Esophagus mucosa (tissue), 1 donor: ENCODE measurements at regions not wholly inside any gene's neighbourhood (a gene's known extent, or its start where the extent isn't known, plus 50 kb on each side); places are given as distances from the start of the nearest gene placed in this dataset.

Experiments
- ATAC-seq: fragments of 200-7000 bp; cut with Tn5 transposase; one replicate; pipeline ENCODE4 v1.9.1; 2020
- donor health status: DM: yes; HTN: yes; CAD: no.

DNA sequence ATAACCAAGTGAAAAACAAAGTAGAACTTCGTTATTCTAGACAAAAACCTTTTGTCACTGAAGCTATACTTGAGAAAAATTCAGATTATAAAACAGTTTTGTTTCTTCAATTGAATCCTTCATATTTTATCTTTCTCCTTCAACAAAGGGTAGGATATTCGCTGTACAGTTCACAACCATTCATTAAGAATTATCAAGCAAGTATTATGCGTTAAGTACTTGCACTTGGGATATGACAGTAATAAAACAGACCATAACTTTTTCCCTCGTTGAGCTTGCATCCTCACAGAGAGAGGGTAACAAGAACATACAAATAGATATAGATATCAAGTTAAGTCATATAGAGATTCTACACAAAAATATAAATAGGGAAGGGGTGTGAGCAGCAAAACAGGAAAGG, 61.2 kb upstream of the MEOX2 start:
- ATAC-seq: no peak

DNA sequence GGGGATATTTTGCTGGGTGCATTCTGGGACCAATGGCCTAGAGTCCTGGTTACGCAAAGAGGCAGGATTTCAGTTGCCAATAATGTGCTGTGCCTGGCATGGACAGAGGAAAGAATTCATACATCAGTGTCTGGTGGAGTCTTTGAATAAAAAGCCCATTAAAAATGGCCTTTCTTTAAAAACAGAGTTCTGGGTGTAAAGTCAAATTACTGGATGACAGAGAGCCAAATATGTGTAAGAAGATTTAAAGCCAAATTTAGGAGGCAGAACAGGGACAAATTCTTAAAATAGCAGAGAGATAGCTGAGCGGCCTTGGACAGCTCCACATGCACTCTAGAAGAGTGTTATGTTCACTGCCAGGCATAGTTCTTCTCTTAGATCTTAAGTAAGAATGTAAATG, 60.8 kb upstream of the MEOX2 start:
- no peak for ATAC-seq

DNA sequence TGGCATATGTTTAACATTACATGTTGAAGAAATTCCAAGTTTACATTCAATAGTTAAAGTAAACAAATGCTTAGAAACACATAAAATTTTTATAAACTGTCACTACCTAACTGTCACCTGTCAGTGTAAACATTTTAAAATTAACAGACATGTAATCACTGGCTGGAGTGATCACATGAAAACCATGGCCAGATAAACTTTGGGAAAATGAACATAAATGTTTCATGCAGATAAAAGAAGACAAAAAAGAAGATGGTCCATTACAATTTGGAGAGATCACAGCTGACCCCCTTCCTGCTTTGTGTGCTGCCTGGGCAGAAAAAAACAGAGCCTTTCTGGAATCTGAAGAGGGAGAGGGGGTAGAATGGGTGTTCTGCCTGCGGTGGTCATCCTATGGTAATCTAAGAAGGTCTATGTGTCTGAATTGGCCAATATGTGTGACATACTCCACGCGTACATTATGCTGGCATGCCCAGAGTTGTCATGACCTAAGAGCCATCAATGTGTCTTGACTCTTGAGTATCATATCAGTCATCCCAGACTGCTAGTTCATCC, 57.5 kb upstream of the MEOX2 start:
- ATAC-seq: no peak

DNA sequence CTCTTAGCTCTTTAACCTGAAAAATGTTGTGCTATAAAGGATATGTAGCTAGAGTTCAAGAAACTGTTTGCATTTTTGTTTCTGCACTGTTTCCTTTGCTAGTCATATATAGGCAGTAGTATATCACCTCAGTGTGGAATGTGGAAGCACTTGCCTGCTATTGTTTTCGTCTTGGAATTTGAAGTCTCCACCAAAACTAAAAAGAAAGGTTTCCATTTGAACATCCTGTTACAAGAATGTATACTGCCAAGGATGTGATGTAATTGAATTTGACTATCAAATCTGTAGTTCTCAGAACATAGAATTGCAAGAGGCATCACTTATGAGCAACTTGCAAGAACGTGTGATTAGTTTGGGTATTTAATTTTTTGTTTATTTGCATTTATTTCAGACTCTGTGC, 51.1 kb upstream of the MEOX2 start:
- ATAC-seq: no peak
